Loucy (cell line): ENCODE measurements at regions not wholly inside any gene's neighbourhood (a gene's known extent, or its start where the extent isn't known, plus 50 kb on each side); places are given as distances from the start of the nearest gene placed in this dataset.

Experiments used
- H2AFZ ChIP-seq: fragments of 200-600 bp; sonication (generic); 2 replicates; pipeline ENCODE4 v1.6.0; 2016; ENCODE audit warnings: antibody characterized with exemption, mild to moderate bottlenecking, low read length, moderate library complexity
- H3F3A ChIP-seq: fragments of 200-600 bp; 2 replicates; pipeline ENCODE4 v1.6.0; 2016; ENCODE audit warnings: antibody characterized with exemption, low read depth, mild to moderate bottlenecking
- H3K27me3 ChIP-seq: fragments of 200-600 bp; sonication (generic); 2 replicates; pipeline ENCODE4 v1.6.1; 2014; ENCODE audit warnings: low read length, mild to moderate bottlenecking; ENCODE audit not compliant: insufficient read depth, poor library complexity, severe bottlenecking
- H3K36me3 ChIP-seq: fragments of 200-600 bp; sonication (generic); 2 replicates; pipeline ENCODE4 v1.6.1; 2016; ENCODE audit warnings: low read length; ENCODE audit not compliant: insufficient read depth
- H3K4me1 ChIP-seq: fragments of 200-600 bp; sonication (generic); 2 replicates; pipeline ENCODE4 v1.5.1; 2014; ENCODE audit warnings: low read length, mild to moderate bottlenecking; ENCODE audit not compliant: insufficient read depth, poor library complexity, severe bottlenecking
- H3K4me2 ChIP-seq: fragments of 200-600 bp; sonication (generic); 2 replicates; pipeline ENCODE4 v1.6.0; 2014; ENCODE audit warnings: antibody characterized with exemption, low read length, low read depth, mild to moderate bottlenecking; ENCODE audit not compliant: poor library complexity, severe bottlenecking
- H3K4me3 ChIP-seq: fragments of 200-600 bp; sonication (generic); 2 replicates; pipeline ENCODE4 v1.5.1; 2014; ENCODE audit warnings: low read length, mild to moderate bottlenecking, mixed read lengths; ENCODE audit not compliant: poor library complexity, severe bottlenecking
- H3K79me2 ChIP-seq: fragments of 200-600 bp; sonication (generic); 2 replicates; pipeline ENCODE4 v1.6.1; 2014; ENCODE audit warnings: low read length; ENCODE audit not compliant: insufficient read depth
- H3K9ac ChIP-seq: fragments of 200-600 bp; sonication (generic); 2 replicates; pipeline ENCODE4 v1.6.0; 2014; ENCODE audit warnings: mild to moderate bottlenecking, low read depth, low read length, moderate library complexity; ENCODE audit not compliant: poor library complexity, severe bottlenecking
- H3K9me2 ChIP-seq: fragments of 200-600 bp; sonication (generic); replicated peaks from 2 replicates; pipeline ENCODE4 v1.6.1; 2016; ENCODE audit warnings: low read depth, low read length, mixed read lengths
- H3K9me3 ChIP-seq: fragments of 200-600 bp; sonication (generic); 2 replicates; pipeline ENCODE4 v1.6.1; 2014; ENCODE audit warnings: mild to moderate bottlenecking, antibody characterized with exemption, low read length, low read depth; ENCODE audit not compliant: insufficient read depth
- H4K20me1 ChIP-seq: fragments of 200-600 bp; sonication (generic); 2 replicates; pipeline ENCODE4 v1.6.0; 2014; ENCODE audit warnings: antibody characterized with exemption, low read length, mild to moderate bottlenecking; ENCODE audit not compliant: insufficient read depth, poor library complexity, severe bottlenecking
- EZH2phosphoT487 ChIP-seq: fragments of 200-600 bp; IDR thresholded peaks from 2 replicates; pipeline ENCODE4 v1.6.1; 2018; ENCODE audit warnings: antibody characterized with exemption, mild to moderate bottlenecking, moderate library complexity, borderline replicate concordance
- TF ChIP-seq, protein P1 (sequence below): fragments of 200-600 bp; sonication (generic); conservative IDR thresholded peaks from 2 replicates; pipeline ENCODE4 v1.5.1; 2014; ENCODE audit warnings: mild to moderate bottlenecking, antibody characterized with exemption, low read length

DNA sequence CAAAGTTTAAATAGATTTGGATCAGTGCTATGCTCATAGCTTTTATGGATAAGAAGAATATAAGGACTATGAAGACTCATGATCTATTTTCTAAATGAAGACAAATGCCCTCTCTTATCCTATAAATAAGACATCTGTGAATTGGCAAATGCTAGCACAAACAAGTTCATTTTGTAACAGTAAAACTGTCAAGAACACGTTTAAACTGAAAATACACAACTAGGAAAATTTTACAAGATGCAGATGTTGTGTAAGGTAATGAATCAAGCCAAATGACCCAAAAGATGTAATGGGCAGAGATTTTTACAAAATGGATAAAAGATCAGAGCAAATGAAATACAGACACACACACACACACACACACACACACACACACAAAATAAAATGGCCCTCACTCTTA lies 180.5 kb downstream of the MOXD1 start:
- Histone ChIP-seq H3K9me3 (peaks cover 2% of the 10 kb centered on the region; the same call in 1 of the 2 replicates), H3K36me3 (no peaks in the 10 kb centered on the region), H2AFZ (no peak overlapping the region), H3K4me3 (no peak overlapping the region), H3F3A (no peaks in the 10 kb centered on the region), H3K4me1 (no peaks in the 10 kb centered on the region), H3K4me2 (no peak overlapping the region), H3K9ac (no peak overlapping the region), H4K20me1 (no peaks in the 10 kb centered on the region), H3K79me2 (no peaks in the 10 kb centered on the region), H3K27me3 (no peaks in the 10 kb centered on the region), H3K9me2 (no peaks in the 10 kb centered on the region)
- TF ChIP-seq, protein P1, sequence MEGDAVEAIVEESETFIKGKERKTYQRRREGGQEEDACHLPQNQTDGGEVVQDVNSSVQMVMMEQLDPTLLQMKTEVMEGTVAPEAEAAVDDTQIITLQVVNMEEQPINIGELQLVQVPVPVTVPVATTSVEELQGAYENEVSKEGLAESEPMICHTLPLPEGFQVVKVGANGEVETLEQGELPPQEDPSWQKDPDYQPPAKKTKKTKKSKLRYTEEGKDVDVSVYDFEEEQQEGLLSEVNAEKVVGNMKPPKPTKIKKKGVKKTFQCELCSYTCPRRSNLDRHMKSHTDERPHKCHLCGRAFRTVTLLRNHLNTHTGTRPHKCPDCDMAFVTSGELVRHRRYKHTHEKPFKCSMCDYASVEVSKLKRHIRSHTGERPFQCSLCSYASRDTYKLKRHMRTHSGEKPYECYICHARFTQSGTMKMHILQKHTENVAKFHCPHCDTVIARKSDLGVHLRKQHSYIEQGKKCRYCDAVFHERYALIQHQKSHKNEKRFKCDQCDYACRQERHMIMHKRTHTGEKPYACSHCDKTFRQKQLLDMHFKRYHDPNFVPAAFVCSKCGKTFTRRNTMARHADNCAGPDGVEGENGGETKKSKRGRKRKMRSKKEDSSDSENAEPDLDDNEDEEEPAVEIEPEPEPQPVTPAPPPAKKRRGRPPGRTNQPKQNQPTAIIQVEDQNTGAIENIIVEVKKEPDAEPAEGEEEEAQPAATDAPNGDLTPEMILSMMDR, result no peak
- TF ChIP-seq EZH2phosphoT487, result no peak

DNA sequence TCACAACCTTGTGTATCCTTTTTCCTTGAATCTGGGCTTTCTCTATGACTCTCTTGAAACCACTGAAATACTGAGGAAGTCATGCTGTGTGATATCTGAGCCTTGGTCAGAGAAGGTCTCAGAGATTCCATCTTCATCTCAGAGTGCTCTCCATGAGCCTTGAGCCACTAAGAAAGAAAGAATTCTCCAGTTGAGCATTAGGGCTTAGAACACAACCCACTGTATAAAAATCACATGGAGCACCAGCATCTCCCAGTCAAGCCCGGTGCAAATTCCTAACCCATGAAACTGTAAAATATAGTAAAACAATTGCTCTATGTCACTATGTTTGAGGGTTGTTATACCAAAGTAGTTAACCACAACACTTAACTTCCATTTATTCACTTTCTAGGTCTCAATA lies 181.4 kb downstream of the MOXD1 start:
- TF ChIP-seq, protein P1, result no peak
- TF ChIP-seq EZH2phosphoT487, result no peak
- no peaks in the 10 kb centered on the region for H3K9me2 ChIP-seq
- no peak overlapping the region for H3K9ac ChIP-seq
- no peaks in the 10 kb centered on the region for H3K36me3 ChIP-seq
- H3F3A ChIP-seq, result no peaks in the 10 kb centered on the region
- no peaks in the 10 kb centered on the region for H4K20me1 ChIP-seq
- H2AFZ ChIP-seq, result no peak overlapping the region
- H3K4me1 ChIP-seq, result no peaks in the 10 kb centered on the region
- H3K4me3 ChIP-seq, result no peak overlapping the region
- H3K9me3 ChIP-seq, result no peaks in the 10 kb centered on the region
- no peaks in the 10 kb centered on the region for H3K27me3 ChIP-seq
- H3K79me2 ChIP-seq, result no peaks in the 10 kb centered on the region
- no peak overlapping the region for H3K4me2 ChIP-seq

DNA sequence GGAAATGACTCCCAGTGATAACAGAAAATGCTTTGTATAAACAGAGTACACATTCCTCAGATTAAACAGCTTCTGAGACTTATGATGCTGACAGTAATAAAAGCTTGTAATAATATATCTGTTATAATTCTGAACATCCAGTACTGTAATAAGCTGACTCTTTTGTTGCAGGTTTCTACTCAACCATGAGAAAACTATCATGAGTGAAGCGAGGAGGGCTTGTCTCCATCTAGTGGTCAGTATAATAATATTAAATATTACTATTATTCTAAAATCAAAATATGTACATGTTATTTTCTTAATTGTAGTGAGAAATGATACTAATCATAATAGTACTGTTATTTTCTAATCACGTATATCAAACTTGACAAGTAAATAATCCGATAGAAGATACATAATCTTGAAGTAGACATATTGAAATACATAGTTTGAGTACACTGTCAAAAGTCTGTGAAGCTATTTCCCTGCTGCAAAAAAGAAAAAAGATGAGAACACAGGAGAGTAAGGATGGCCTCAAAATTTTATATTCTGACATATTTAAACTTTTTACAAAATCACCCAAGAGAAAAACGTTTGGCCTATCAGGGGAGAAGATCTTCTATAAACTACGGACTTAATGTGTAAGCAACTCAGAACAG lies 183.1 kb downstream of the MOXD1 start:
- no peaks in the 10 kb centered on the region for H3K9me3 ChIP-seq
- H3K9ac ChIP-seq, result no peak overlapping the region
- peak overlapping the region; percentile 67; the same call in 1 of the 2 replicates for H2AFZ ChIP-seq

More for the DNA sequence above, 183.1 kb downstream of the MOXD1 start:
- Histone ChIP-seq H3K9me2 (no peaks in the 10 kb centered on the region), H3K27me3 (no peaks in the 10 kb centered on the region), H4K20me1 (no peaks in the 10 kb centered on the region), H3F3A (no peaks in the 10 kb centered on the region), H3K4me2 (no peak overlapping the region), H3K4me1 (no peaks in the 10 kb centered on the region), H3K36me3 (no peaks in the 10 kb centered on the region), H3K4me3 (no peak overlapping the region), H3K79me2 (no peaks in the 10 kb centered on the region)
- TF ChIP-seq EZH2phosphoT487, result no peak
- TF ChIP-seq, protein P1, result peak; percentile 45
